HFFc6 (cell line): ENCODE measurements at regions not wholly inside any gene's neighbourhood (a gene's known extent, or its start where the extent isn't known, plus 50 kb on each side); places are given as distances from the start of the nearest gene placed in this dataset.

Source experiments
- DNase-seq: peaks from one replicate; pipeline ENCODE4 v3.0.0-alpha.2; 2018
- H3K27ac Mint-ChIP-seq: 2 replicates; pipeline ENCODE4 v1.8.0; 2020; ENCODE audit warnings: mild to moderate bottlenecking, mixed read lengths
- H3K27me3 Mint-ChIP-seq: 2 replicates; pipeline ENCODE4 v1.8.0; 2021; ENCODE audit warnings: mild to moderate bottlenecking, moderate library complexity, mixed read lengths; ENCODE audit not compliant: insufficient read depth
- H3K36me3 Mint-ChIP-seq: 2 replicates; pipeline ENCODE4 v1.8.0; 2021; ENCODE audit warnings: low read depth, mixed read lengths
- H3K4me1 Mint-ChIP-seq: 2 replicates; pipeline ENCODE4 v1.8.0; 2020; ENCODE audit warnings: low read depth, mixed read lengths
- H3K4me3 Mint-ChIP-seq: 2 replicates; pipeline ENCODE4 v1.8.0; 2020; ENCODE audit warnings: mild to moderate bottlenecking, moderate library complexity, mixed read lengths
- H3K9me3 Mint-ChIP-seq: 2 replicates; pipeline ENCODE4 v1.8.0; 2020; ENCODE audit warnings: mild to moderate bottlenecking, mixed read lengths
- CTCF ChIP-seq: fragments of 200-600 bp; sonication (generic); IDR thresholded peaks from 2 replicates; pipeline ENCODE4 v1.5.0; 2021; ENCODE audit warnings: antibody characterized with exemption, mild to moderate bottlenecking

DNA sequence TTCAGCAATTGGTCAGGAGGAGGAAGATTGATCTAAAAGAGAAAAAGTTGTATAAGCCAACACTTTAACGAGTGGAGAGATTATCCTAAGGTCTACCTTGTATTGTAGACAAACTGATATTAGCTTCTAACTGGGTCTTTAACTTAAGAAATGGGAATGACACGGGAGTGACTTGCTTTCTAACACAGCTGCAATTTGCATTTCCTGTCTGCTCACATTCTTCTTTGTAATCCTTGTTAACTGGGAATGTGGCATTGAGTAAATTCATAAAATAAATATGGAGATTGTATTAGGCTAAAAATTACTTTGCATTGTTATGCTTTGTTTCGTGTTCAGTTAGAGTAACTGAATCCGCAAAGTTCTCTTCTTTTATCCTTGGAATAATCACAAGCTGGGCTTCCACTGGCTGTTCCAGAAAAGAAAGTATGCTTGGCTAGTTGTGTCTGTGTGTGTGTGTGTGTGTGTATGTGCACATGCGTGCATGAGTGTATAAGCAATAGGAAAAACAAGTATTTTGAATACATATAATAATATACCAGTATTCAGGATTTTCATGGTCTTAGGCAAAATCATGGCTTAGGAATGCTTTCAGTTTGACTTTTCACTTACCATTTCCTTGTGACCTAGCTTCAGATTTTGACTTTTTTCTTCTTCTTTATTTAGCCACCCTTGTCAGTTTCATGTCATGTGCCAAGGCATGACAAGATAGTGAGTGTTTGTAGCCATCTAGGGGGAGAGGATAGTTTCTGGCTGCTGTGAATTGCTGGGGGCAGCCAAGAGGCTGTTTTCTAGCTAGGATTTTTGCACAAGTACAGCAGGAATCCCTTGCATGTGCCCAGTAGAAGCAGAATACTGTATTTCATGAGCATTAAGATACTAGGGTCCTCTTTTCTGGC lies 54.5 kb upstream of the FZD8 start:
- no peak for TF ChIP-seq CTCF
- no peak for DNase-seq
- Mint-ChIP-seq H3K9me3 (no peaks in the 10 kb centered on the region), H3K36me3 (no peaks in the 10 kb centered on the region), H3K4me3 (no peak overlapping the region), H3K27me3 (peaks cover 20% of the 10 kb centered on the region), H3K4me1 (no peaks in the 10 kb centered on the region), H3K27ac (no peak overlapping the region)

- no peak overlapping the region for H3K27ac Mint-ChIP-seq
- no peaks in the 10 kb centered on the region for H3K36me3 Mint-ChIP-seq
- no peak for DNase-seq
- H3K9me3 Mint-ChIP-seq, result no peaks in the 10 kb centered on the region
- H3K27me3 Mint-ChIP-seq, result peaks cover 16% of the 10 kb centered on the region
- no peak for TF ChIP-seq CTCF
- no peak overlapping the region for H3K4me3 Mint-ChIP-seq
- H3K4me1 Mint-ChIP-seq, result no peaks in the 10 kb centered on the region
These were observed 51.7 kb upstream of the FZD8 start for GRCh38 chr10:35693800-35694199.
